AG04449 (cell line): ENCODE measurements at regions not wholly inside any gene's neighbourhood (a gene's known extent, or its start where the extent isn't known, plus 50 kb on each side); places are given as distances from the start of the nearest gene placed in this dataset.
"Not testable (repeated sequence)": the region's sequence is repeated elsewhere in the genome, so short reads cannot be mapped to it uniquely, and the experiment has no call there.

Experiments
- CTCF ChIA-PET: fragments of 350-600 bp; formaldehyde crosslinking; extraction: SDS; loops from one replicate; lab custom pipeline; 2021; ENCODE audit warnings: antibody characterized with exemption; lab: Yijun Ruan, JAX
- POLR2A ChIA-PET: fragments of 400-600, 350-600 bp; formaldehyde crosslinking; extraction: SDS; loops from one replicate; lab custom pipeline; 2020; ENCODE audit warnings: antibody characterized with exemption, inconsistent platforms; lab: Yijun Ruan, JAX
- DNase-seq: peaks from one replicate; pipeline ENCODE4 v3.0.0-alpha.2; 2010; ENCODE audit warnings: low read depth, low spot score
- H3K4me3 ChIP-seq: 2 replicates; pipeline ENCODE4 v1.5.1; 2011; ENCODE audit warnings: low read depth, mild to moderate bottlenecking, control low read depth, low read length
- TF ChIP-seq, protein P1 (sequence below): IDR thresholded peaks from one replicate; pipeline ENCODE4 v1.5.1; 2011; ENCODE audit warnings: mild to moderate bottlenecking, moderate library complexity, low read length, control low read depth, inconsistent platforms; ENCODE audit not compliant: insufficient read depth; ENCODE audit errors: missing control alignments

- TF ChIP-seq, protein P1, sequence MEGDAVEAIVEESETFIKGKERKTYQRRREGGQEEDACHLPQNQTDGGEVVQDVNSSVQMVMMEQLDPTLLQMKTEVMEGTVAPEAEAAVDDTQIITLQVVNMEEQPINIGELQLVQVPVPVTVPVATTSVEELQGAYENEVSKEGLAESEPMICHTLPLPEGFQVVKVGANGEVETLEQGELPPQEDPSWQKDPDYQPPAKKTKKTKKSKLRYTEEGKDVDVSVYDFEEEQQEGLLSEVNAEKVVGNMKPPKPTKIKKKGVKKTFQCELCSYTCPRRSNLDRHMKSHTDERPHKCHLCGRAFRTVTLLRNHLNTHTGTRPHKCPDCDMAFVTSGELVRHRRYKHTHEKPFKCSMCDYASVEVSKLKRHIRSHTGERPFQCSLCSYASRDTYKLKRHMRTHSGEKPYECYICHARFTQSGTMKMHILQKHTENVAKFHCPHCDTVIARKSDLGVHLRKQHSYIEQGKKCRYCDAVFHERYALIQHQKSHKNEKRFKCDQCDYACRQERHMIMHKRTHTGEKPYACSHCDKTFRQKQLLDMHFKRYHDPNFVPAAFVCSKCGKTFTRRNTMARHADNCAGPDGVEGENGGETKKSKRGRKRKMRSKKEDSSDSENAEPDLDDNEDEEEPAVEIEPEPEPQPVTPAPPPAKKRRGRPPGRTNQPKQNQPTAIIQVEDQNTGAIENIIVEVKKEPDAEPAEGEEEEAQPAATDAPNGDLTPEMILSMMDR, result no peak
- CTCF ChIA-PET, result no interaction called here
- no peak for DNase-seq
- H3K4me3 ChIP-seq, result no peak overlapping the region
- POLR2A ChIA-PET, result no interaction called here
Measured at GRCh38 chr3:6743067-6743720, 117.7 kb upstream of the GRM7 start.

DNA sequence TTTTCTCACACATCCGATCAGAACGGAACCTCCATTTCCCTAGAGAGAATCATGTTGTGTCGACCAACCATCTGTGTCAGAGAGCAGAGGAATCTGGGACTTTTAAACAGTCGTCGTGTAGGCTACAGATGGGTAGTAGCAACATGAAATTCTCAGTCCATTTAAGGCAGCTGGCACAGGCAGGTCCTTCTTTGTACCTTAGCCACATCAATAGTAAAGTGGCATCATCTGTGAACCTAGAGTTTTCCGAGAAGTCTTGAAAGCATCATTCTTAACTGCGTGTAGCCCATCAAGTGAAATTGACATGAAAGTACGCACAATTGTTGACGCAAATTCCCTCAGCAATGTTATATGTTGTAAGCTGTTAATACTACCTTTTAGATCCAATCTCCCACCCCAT, 114.5 kb upstream of the GRM7 start:
- TF ChIP-seq, protein P1, result no peak
- DNase-seq, result no peak
- POLR2A ChIA-PET, result no interaction called here
- CTCF ChIA-PET, result no interaction called here
- no peak overlapping the region for H3K4me3 ChIP-seq

DNA sequence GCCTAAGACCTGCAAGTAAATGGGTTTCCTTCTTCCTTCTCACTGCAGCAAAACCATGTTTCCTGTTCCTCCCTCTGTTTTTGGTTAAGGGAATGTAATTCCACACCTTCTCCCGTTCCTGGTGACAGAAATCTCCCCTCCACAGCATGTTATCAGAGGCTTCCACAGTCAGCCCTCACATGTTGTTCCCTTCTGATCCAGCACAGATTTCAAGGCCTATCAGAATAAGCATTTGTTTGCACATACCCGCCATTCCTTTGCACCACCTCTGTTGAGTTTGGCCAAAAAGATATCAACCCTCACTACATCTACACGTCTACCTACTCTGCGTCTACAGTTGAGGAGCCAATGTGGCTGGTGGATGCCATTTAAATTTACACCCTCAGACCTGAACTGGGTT, 113.9 kb upstream of the GRM7 start:
- ChIA-PET POLR2A (no interaction called here), CTCF (no interaction called here)
- TF ChIP-seq, protein P1, result no peak
- H3K4me3 ChIP-seq, result no peak overlapping the region
- DNase-seq, result no peak

DNA sequence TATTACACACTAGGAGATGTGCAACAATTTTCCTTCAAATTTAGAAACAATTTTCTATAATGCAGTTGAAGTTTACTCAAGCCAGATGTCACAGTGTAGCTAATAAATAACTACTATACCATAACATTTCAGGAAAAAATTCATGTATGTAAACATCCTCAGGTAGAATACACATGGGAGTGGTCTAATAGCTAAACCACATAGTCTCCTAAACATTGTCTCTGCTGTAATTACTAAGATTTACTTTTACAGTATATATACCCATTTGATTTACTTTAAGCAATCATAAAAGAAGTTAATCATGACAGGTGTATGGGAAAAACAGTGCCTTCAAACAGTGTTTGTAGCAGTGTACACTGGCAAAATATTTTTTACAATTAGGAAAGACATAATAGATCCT, 110.1 kb upstream of the GRM7 start:
- ChIA-PET POLR2A (no interaction called here), CTCF (no interaction called here)
- TF ChIP-seq, protein P1, result no peak
- no peak overlapping the region for H3K4me3 ChIP-seq
- no peak for DNase-seq

GRCh38 chr3:6753536-6753935, 107.4 kb upstream of the GRM7 start:
- no peak for DNase-seq
- TF ChIP-seq, protein P1, result no peak
- no peak overlapping the region for H3K4me3 ChIP-seq
- CTCF ChIA-PET, result no interaction called here
- POLR2A ChIA-PET, result no interaction called here

- H3K4me3 ChIP-seq, POLR2A ChIA-PET, CTCF ChIA-PET, DNase-seq: not testable (repeated sequence)
Measured at GRCh38 chr3:6769532-6770396, 91.2 kb upstream of the GRM7 start.
